Keratinocyte (primary cell): ENCODE measurements at regions not wholly inside any gene's neighbourhood (a gene's known extent, or its start where the extent isn't known, plus 50 kb on each side); places are given as distances from the start of the nearest gene placed in this dataset.

Source experiments
- DNase-seq: peaks from one replicate; pipeline ENCODE4 v3.0.0-alpha.2; 2011; ENCODE audit warnings: low read depth, missing footprints, low spot score
- FAIRE-seq: peaks from 2 replicates; lab custom pipeline; 2011; peaks lifted over from hg19 to GRCh38; lab: Jason Lieb, UNC
- H2AFZ ChIP-seq: 2 replicates; pipeline ENCODE4 v1.6.0; 2012; ENCODE audit warnings: low read length, control low read depth, inconsistent platforms; ENCODE audit not compliant: control insufficient read depth
- H3K27ac ChIP-seq: 2 replicates; pipeline ENCODE4 v1.5.1; 2011; ENCODE audit warnings: low read length; ENCODE audit not compliant: control insufficient read depth, insufficient read depth
- H3K27me3 ChIP-seq: 3 replicates; pipeline ENCODE4 v1.6.0; 2011; ENCODE audit warnings: low read length; ENCODE audit not compliant: control insufficient read depth, insufficient read depth; ENCODE audit errors: extremely low read depth
- H3K36me3 ChIP-seq, 2 experiments: 2 replicates in 1 of 2; 3 replicates in 1 of 2; pipeline ENCODE4 v1.5.1; 2011; ENCODE audit warnings: low read length in 2 of 2, mild to moderate bottlenecking in 1 of 2; ENCODE audit not compliant: control insufficient read depth in 2 of 2, insufficient read depth in 2 of 2; ENCODE audit errors: extremely low read depth in 1 of 2
- H3K4me1 ChIP-seq: 3 replicates; pipeline ENCODE4 v1.5.1; 2011; ENCODE audit warnings: low read length; ENCODE audit not compliant: control insufficient read depth, insufficient read depth; ENCODE audit errors: extremely low read depth
- H3K4me2 ChIP-seq: 3 replicates; pipeline ENCODE4 v1.6.0; 2011; ENCODE audit warnings: low read depth, low read length; ENCODE audit not compliant: control insufficient read depth, insufficient read depth; ENCODE audit errors: extremely low read depth
- H3K4me3 ChIP-seq, 3 experiments: fragments of 200-600 bp in 1 of 3; sonication (generic) in 1 of 3; 2 replicates in 2 of 3; 3 replicates in 1 of 3; pipeline ENCODE4 v1.5.1; 2011 to 2016; ENCODE audit warnings: low read length in 3 of 3, mild to moderate bottlenecking in 3 of 3, control low read depth in 2 of 3, inconsistent platforms in 1 of 3, low read depth in 1 of 3, mixed read lengths in 1 of 3, mixed run types in 1 of 3, moderate library complexity in 1 of 3; ENCODE audit not compliant: control insufficient read depth in 2 of 3, insufficient read depth in 2 of 3; ENCODE audit errors: extremely low read depth in 1 of 3
- H3K79me2 ChIP-seq: 2 replicates; pipeline ENCODE4 v1.6.0; 2012; ENCODE audit warnings: low read length; ENCODE audit not compliant: control insufficient read depth, insufficient read depth
- H3K9ac ChIP-seq: 3 replicates; pipeline ENCODE4 v1.6.0; 2011; ENCODE audit warnings: low read length; ENCODE audit not compliant: control insufficient read depth, insufficient read depth; ENCODE audit errors: extremely low read depth
- H3K9me1 ChIP-seq: 3 replicates; pipeline ENCODE4 v1.6.0; 2011; ENCODE audit warnings: low read length; ENCODE audit not compliant: control insufficient read depth, insufficient read depth; ENCODE audit errors: extremely low read depth
- H3K9me3 ChIP-seq: 2 replicates; pipeline ENCODE4 v1.5.1; 2012; ENCODE audit warnings: low read depth, low read length; ENCODE audit not compliant: control insufficient read depth
- H4K20me1 ChIP-seq: 3 replicates; pipeline ENCODE4 v1.6.0; 2011; ENCODE audit warnings: low read length; ENCODE audit not compliant: control insufficient read depth, insufficient read depth; ENCODE audit errors: extremely low read depth
- CTCF ChIP-seq, 3 experiments: IDR thresholded peaks in 1 of 3; conservative IDR thresholded peaks in 1 of 3; optimal IDR thresholded peaks in 1 of 3; 2 replicates in 2 of 3; 3 replicates in 1 of 3; pipeline versions ENCODE3 to v1.5.1; 2011; ENCODE audit warnings: low read length in 3 of 3, mild to moderate bottlenecking in 3 of 3, moderate library complexity in 2 of 3, control low read depth in 1 of 3, inconsistent platforms in 1 of 3; ENCODE audit not compliant: insufficient read depth in 2 of 3; ENCODE audit errors: extremely low read depth in 1 of 3
- EZH2 ChIP-seq: IDR thresholded peaks from one replicate; pipeline ENCODE4 v1.6.1; 2012; ENCODE audit warnings: inconsistent platforms, mild to moderate bottlenecking, low read length, moderate library complexity
- dilution Hi-C: fragments of 300-500 bp; cut with MboI; formaldehyde crosslinking; loops from one replicate; pipeline ENCODE4 v1.7.0; 2020; ENCODE audit warnings: low sequenced_read_pairs; ENCODE audit not compliant: extremely low pct_ligation_motif_present

- no peak overlapping the region for H3K4me3 ChIP-seq
- H3K27ac ChIP-seq: no peak overlapping the region
- H3K36me3 ChIP-seq: no peaks in the 10 kb centered on the region
- dilution Hi-C loops: no loop called here
- H3K9me3 ChIP-seq: no peaks in the 10 kb centered on the region
- H3K27me3 ChIP-seq: no peaks in the 10 kb centered on the region
- no peak overlapping the region for H3K4me2 ChIP-seq
- no peak overlapping the region for H3K9ac ChIP-seq
- H3K9me1 ChIP-seq: no peaks in the 10 kb centered on the region
- no peak for TF ChIP-seq EZH2
- TF ChIP-seq CTCF (optimal IDR thresholded peaks at IDR 0.05 in 1 of 3, IDR thresholded peaks at IDR 0.05 in 1 of 3, conservative IDR thresholded peaks at IDR 0.05 in 1 of 3; ENCODE audit: extremely low read depth in 1 of 3, insufficient read depth in 2 of 3, low read length in 3 of 3): no peak
- H4K20me1 ChIP-seq: no peaks in the 10 kb centered on the region
- no peak overlapping the region for H2AFZ ChIP-seq
- FAIRE-seq (no peak), DNase-seq (no peak)
- no peaks in the 10 kb centered on the region for H3K79me2 ChIP-seq
- no peaks in the 10 kb centered on the region for H3K4me1 ChIP-seq
Measured at GRCh38 chr2:138356178-138356577, 145.4 kb upstream of the SPOPL start.

GRCh38 chr2:138359532-138359931 lies 142.0 kb upstream of the SPOPL start:
- dilution Hi-C loops: no loop called here
- TF ChIP-seq EZH2: no peak
- TF ChIP-seq CTCF (optimal IDR thresholded peaks at IDR 0.05 in 1 of 3, IDR thresholded peaks at IDR 0.05 in 1 of 3, conservative IDR thresholded peaks at IDR 0.05 in 1 of 3; ENCODE audit: extremely low read depth in 1 of 3, insufficient read depth in 2 of 3, low read length in 3 of 3): no peak
- H3K79me2 ChIP-seq: no peaks in the 10 kb centered on the region
- no peaks in the 10 kb centered on the region for H3K9me3 ChIP-seq
- DNase-seq: no peak
- no peak overlapping the region for H2AFZ ChIP-seq
- H3K4me2 ChIP-seq: no peak overlapping the region
- no peaks in the 10 kb centered on the region for H3K4me1 ChIP-seq
- no peaks in the 10 kb centered on the region for H3K9me1 ChIP-seq
- H3K27ac ChIP-seq: no peak overlapping the region
- H3K27me3 ChIP-seq: no peaks in the 10 kb centered on the region
- no peak overlapping the region for H3K9ac ChIP-seq
- H3K4me3 ChIP-seq: no peak overlapping the region
- H3K36me3 ChIP-seq: no peaks in the 10 kb centered on the region
- H4K20me1 ChIP-seq: no peaks in the 10 kb centered on the region
- FAIRE-seq: no peak
